ENCODE measurements at regions not wholly inside any gene's neighbourhood (a gene's known extent, or its start where the extent isn't known, plus 50 kb on each side); places are given as distances from the start of the nearest gene placed in this dataset.

- TF ChIP-seq CTCF (optimal IDR thresholded peaks at IDR 0.05 in 1 of 3, IDR thresholded peaks at IDR 0.05 in 1 of 3, conservative IDR thresholded peaks at IDR 0.05 in 1 of 3; ENCODE audit: extremely low read depth in 1 of 3, insufficient read depth in 2 of 3, low read length in 3 of 3) (no peak), EZH2 (IDR thresholded peaks at IDR 0.05; ENCODE audit: low read length) (no peak)
Observed at GRCh38 chr6:93592417-93592816, 173.1 kb upstream of the EPHA7 start.
